ENCODE measurements at regions not wholly inside any gene's neighbourhood (a gene's known extent, or its start where the extent isn't known, plus 50 kb on each side); places are given as distances from the start of the nearest gene placed in this dataset.
A peak's percentile ranks its signal among the peaks of the same experiment; 100 is the strongest.

DNA sequence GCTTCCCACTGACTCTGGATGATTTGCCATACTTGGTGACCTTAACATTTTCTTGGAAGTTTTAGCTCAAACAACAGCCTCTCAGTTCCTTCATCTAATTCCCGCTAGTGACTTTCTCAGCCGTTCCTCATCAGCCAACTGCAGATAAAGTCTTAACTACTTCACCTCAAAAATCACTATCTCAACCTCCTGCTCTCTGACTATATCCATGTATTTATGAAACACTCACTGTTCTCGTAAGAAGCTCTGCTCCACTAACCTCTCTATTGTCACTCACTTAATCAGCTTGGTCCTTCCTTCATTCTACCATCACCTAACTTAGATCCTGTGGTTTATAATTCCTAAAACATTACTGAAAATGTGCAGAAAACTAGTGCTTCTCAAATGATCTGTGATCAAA lies 1551.6 kb downstream of the MRPL39 start:
- no peak for ATAC-seq (ENCODE audit: low FRiP score in 2 of 2)
- Histone ChIP-seq H3K9me3 (no peaks in the 10 kb centered on the region), H3K36me3 (no peaks in the 10 kb centered on the region), H3K4me1 (no peaks in the 10 kb centered on the region), H3K27ac (no peak overlapping the region), H3K4me3 (no peak overlapping the region), H3K27me3 (no peaks in the 10 kb centered on the region)
- WGBS, 2 donors, result 59 to 71% methylated on average over 3 of the region's 3 CpGs
- no peak for DNase-seq
- TF ChIP-seq POLR2AphosphoS5 (IDR thresholded peaks at IDR 0.05) (no peak), POLR2A (IDR thresholded peaks at IDR 0.05) (no peak), EP300 (IDR thresholded peaks at IDR 0.05) (no peak)
- TF ChIP-seq, protein P1, sequence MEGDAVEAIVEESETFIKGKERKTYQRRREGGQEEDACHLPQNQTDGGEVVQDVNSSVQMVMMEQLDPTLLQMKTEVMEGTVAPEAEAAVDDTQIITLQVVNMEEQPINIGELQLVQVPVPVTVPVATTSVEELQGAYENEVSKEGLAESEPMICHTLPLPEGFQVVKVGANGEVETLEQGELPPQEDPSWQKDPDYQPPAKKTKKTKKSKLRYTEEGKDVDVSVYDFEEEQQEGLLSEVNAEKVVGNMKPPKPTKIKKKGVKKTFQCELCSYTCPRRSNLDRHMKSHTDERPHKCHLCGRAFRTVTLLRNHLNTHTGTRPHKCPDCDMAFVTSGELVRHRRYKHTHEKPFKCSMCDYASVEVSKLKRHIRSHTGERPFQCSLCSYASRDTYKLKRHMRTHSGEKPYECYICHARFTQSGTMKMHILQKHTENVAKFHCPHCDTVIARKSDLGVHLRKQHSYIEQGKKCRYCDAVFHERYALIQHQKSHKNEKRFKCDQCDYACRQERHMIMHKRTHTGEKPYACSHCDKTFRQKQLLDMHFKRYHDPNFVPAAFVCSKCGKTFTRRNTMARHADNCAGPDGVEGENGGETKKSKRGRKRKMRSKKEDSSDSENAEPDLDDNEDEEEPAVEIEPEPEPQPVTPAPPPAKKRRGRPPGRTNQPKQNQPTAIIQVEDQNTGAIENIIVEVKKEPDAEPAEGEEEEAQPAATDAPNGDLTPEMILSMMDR (IDR thresholded peaks at IDR 0.05), result no peak

DNA sequence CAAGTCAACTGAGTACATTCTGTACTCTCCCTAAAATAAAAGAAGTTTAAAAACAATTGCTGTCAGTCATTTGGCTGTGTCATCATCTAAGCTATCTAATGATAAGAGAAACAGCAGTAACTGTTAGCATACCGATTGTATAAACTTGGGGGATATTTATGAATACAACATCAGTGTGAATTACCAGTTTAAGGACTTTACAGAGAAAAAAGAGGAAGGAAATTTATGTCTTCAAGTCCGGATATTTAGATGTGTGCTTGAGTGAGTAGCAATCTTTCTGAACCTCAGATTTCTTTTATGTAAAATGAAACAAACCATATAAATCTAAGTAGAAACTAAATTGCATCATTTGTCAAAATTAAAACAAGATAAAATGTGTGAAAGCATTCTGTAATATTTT lies 1557.0 kb downstream of the MRPL39 start:
- H3K36me3 ChIP-seq, result no peaks in the 10 kb centered on the region
- WGBS, 2 donors, result 41 to 47% methylated on average over 2 of the region's 2 CpGs
- no peak for ATAC-seq (ENCODE audit: low FRiP score in 2 of 2)

DNA sequence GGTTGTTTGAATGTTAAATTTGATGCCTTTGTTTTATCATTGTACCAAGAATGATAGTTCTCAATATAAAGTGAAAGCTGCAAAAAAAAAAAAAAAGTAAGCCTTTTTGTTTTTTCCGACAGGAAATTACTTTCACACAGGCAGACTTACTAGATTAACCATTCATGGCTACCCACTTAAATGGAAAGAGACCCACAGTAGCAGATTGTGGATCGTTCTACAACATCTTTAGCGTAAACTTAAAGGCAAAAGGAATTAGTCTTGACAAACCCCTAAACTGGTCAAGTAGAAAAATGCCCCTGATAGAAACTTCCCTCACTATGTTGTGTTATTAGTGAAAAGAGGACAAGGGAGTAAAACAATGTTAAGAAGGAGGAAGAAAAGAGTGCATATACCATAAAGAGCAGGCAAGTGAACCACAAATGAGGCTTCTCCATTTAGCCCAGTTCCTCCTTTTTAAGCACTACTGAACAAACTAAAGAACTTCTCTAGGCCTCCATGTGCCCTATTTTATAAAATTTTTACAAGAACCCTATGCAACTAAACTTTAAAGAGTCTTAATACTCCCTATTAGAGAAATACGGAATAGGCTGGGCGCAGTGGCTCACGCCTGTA lies 1560.3 kb downstream of the MRPL39 start:
- H3K4me1 ChIP-seq, result no peaks in the 10 kb centered on the region
- H3K27me3 ChIP-seq, result no peaks in the 10 kb centered on the region
- no peaks in the 10 kb centered on the region for H3K36me3 ChIP-seq
- ATAC-seq (ENCODE audit: low FRiP score in 2 of 2) (no peak), DNase-seq (no peak)
- H3K9me3 ChIP-seq, result no peaks in the 10 kb centered on the region
- WGBS, 2 donors, result 76 to 81% methylated on average over 6 of the region's 6 CpGs
- H3K4me3 ChIP-seq, result no peak overlapping the region
- TF ChIP-seq POLR2A (IDR thresholded peaks at IDR 0.05), result no peak
- no peak for TF ChIP-seq POLR2AphosphoS5 (IDR thresholded peaks at IDR 0.05)
- no peak for TF ChIP-seq EP300 (IDR thresholded peaks at IDR 0.05)
- TF ChIP-seq, protein P1 (IDR thresholded peaks at IDR 0.05), result no peak
- no peak overlapping the region for H3K27ac ChIP-seq

More for the DNA sequence above, 1557.0 kb downstream of the MRPL39 start:
- H3K27me3 ChIP-seq, result no peaks in the 10 kb centered on the region
- H3K4me1 ChIP-seq, result no peaks in the 10 kb centered on the region
- DNase-seq, result no peak
- H3K9me3 ChIP-seq, result no peaks in the 10 kb centered on the region
- TF ChIP-seq POLR2AphosphoS5 (IDR thresholded peaks at IDR 0.05) (no peak), EP300 (IDR thresholded peaks at IDR 0.05) (no peak), POLR2A (IDR thresholded peaks at IDR 0.05) (no peak)
- TF ChIP-seq, protein P1 (IDR thresholded peaks at IDR 0.05), result no peak
- H3K4me3 ChIP-seq, result no peak overlapping the region
- no peak overlapping the region for H3K27ac ChIP-seq

DNA sequence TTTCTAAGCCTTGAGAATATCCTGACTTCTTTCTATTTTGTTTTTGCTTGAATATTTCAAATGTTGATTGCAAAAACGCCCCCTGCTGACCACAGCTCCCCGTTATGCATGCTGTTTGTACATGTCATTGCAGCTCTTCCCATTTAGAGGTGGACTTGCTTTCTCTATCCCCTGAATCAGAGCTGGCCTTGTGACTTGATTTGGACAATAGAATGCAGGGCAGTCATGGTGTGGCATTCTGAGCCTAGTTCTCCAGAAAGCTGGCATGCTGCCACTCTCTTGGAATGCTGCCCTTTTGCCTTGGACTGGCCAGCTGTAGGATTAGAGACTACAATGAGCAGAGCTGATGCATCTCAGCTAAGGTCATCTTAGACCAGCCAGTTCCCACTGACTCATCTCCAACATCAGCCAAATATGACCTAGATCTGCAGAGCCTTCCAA lies 1561.5 kb downstream of the MRPL39 start:
- H3K27me3 ChIP-seq, result no peaks in the 10 kb centered on the region
- no peak overlapping the region for H3K27ac ChIP-seq
- no peaks in the 10 kb centered on the region for H3K36me3 ChIP-seq
- 0% methylated on average over 2 of the region's 2 CpGs for WGBS, 2 donors
- H3K9me3 ChIP-seq, result no peaks in the 10 kb centered on the region
- no peaks in the 10 kb centered on the region for H3K4me1 ChIP-seq
- H3K4me3 ChIP-seq, result no peak overlapping the region
- TF ChIP-seq POLR2AphosphoS5 (IDR thresholded peaks at IDR 0.05) (no peak), POLR2A (IDR thresholded peaks at IDR 0.05) (no peak), EP300 (IDR thresholded peaks at IDR 0.05) (no peak)
- TF ChIP-seq, protein P1 (IDR thresholded peaks at IDR 0.05), result no peak
- DNase-seq (peak in 1 of 2 donors; percentile 22), ATAC-seq (ENCODE audit: low FRiP score in 2 of 2) (peak in 1 of 2 donors; percentile 95)

DNA sequence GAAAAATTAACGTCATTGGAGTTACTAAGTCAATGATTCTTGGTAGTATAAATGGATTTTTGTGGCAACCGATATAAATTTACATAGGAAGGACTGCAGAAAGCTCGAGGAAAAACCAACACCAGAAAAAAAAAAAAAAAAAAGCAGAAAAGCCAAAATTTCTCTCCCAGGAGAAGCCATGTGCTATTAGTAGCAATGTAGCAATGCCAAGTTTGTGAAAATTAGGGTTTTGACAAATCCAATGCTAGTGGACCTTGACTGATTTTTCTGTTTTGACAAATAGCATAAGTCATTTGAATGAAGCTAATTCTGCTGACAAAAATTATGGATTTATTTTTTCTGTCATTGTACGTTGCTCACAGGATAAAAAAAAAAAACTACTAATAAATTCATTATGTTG lies 1561.9 kb downstream of the MRPL39 start:
- H3K4me1 ChIP-seq, result no peaks in the 10 kb centered on the region
- no peaks in the 10 kb centered on the region for H3K27me3 ChIP-seq
- no peak overlapping the region for H3K27ac ChIP-seq
- DNase-seq, result no peak
- H3K36me3 ChIP-seq, result no peaks in the 10 kb centered on the region
- H3K4me3 ChIP-seq, result no peak overlapping the region
- TF ChIP-seq POLR2AphosphoS5 (IDR thresholded peaks at IDR 0.05), result no peak
- no peak for TF ChIP-seq EP300 (IDR thresholded peaks at IDR 0.05)
- TF ChIP-seq, protein P1 (IDR thresholded peaks at IDR 0.05), result no peak
- no peak for TF ChIP-seq POLR2A (IDR thresholded peaks at IDR 0.05)
- ATAC-seq (ENCODE audit: low FRiP score in 2 of 2), result no peak
- H3K9me3 ChIP-seq, result no peaks in the 10 kb centered on the region
- WGBS, 2 donors, result 68 to 76% methylated on average over 4 of the region's 4 CpGs
